Heart left ventricle (tissue), 13 donors: ENCODE measurements at regions not wholly inside any gene's neighbourhood (a gene's known extent, or its start where the extent isn't known, plus 50 kb on each side); places are given as distances from the start of the nearest gene placed in this dataset.

Source experiments
- POLR2A ChIP-seq, 2 donors: fragments of 450-650 bp; IDR thresholded peaks; one replicate each; pipeline ENCODE4 v1.6.1; 2017; ENCODE audit warnings: antibody characterized with exemption in 2 of 2, mild to moderate bottlenecking in 2 of 2, moderate library complexity in 2 of 2
- TF ChIP-seq, protein P1 (sequence below), 12 donors: fragments of 200-600 bp; sonication (generic) in 4 of 12; IDR thresholded peaks; one replicate each; pipeline versions ENCODE4 v1.5.0 to v1.8.0; 2018 to 2022; ENCODE audit warnings: antibody characterized with exemption in 12 of 12, mild to moderate bottlenecking in 5 of 12
- donor health status: ischemic (EF 13 %, LVEDD 7.1; RV severe dilation, severe dysfunction).
- donor health status: DM: no; HTN: yes; CAD: no.
- donor health status: DM: no; HTN: no; CAD: no.
- donor health status: ischemic (EF 25% LVEDD 6.9; RV normal size, moderate dysfunction).
- donor health status: ischemic (EF 25% LVEDD 5.7; RV mildly dilated, moderate dysfunction).
- donor health status: ischemic (EF 35%, LVEDD 5.7; RV mildly dilated, moderate dysfunction).
- donor health status: nonischemic (EF 11% LVEDD 7.7; RV severe dilation, severe dysfunction).
- donor health status: DM: yes; HTN: yes; CAD: no.
- donor health status: PGD.
- donor health status: ischemic (EF 29% LVEDD 5.4; RV normal size, mild dysfunction).
- donor health status: nonischemic (EF 23%, LVEDD 6.1; RV moderate dilation, normal function).

DNA sequence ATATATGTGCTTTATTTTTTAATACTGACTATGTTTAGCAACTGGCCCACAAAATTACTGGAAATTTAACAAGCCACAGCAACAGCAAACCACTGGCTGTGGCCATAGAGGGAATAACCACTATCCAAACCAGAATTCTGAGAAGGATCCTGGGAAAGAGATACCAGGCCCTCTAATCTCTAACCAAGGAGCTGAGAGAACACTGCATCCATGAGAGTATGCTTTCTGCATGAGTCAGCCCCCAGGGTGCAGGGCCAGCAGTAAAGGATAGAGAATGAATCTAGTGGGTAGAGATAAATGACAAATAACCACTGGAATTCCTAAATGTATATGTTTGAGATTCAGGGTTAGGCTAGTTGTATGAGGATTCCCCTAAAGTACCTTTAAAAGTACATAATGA, 221.8 kb downstream of the KIT start:
- TF ChIP-seq, protein P1, sequence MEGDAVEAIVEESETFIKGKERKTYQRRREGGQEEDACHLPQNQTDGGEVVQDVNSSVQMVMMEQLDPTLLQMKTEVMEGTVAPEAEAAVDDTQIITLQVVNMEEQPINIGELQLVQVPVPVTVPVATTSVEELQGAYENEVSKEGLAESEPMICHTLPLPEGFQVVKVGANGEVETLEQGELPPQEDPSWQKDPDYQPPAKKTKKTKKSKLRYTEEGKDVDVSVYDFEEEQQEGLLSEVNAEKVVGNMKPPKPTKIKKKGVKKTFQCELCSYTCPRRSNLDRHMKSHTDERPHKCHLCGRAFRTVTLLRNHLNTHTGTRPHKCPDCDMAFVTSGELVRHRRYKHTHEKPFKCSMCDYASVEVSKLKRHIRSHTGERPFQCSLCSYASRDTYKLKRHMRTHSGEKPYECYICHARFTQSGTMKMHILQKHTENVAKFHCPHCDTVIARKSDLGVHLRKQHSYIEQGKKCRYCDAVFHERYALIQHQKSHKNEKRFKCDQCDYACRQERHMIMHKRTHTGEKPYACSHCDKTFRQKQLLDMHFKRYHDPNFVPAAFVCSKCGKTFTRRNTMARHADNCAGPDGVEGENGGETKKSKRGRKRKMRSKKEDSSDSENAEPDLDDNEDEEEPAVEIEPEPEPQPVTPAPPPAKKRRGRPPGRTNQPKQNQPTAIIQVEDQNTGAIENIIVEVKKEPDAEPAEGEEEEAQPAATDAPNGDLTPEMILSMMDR (IDR thresholded peaks at IDR 0.05): no peak
- TF ChIP-seq POLR2A (IDR thresholded peaks at IDR 0.05): no peak
